ENCODE measurements at regions not wholly inside any gene's neighbourhood (a gene's known extent, or its start where the extent isn't known, plus 50 kb on each side); places are given as distances from the start of the nearest gene placed in this dataset.

DNA sequence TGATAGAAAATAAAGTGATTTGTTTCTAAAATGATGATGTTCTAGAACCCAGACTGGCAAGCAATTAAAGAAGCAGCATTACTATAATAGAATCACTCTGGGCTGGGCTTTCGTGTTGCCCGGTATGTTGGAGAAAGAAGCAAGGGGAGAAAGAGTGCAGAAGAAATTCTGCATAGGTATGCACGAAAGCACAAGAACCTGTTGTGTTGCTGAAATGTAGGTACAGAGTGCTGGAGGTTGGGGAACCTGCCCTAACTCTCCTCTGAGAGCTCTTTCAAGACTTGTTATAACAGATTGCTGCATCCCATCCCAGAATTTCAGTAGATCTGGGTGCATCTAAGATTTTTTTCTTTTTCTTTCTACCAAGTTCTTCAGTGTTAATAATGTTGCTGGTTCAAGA is 95.7 kb upstream of the DACH1 start:
- intact Hi-C loops (cut with micrococcal nuclease; ENCODE audit: unreplicated experiment) = no loop called here
- H3K4me1 ChIP-seq = no peaks in the 10 kb centered on the region
- no TSS peak for BruUV-seq (replicated peaks)
- H3K4me1 Mint-ChIP-seq (ENCODE audit: low read depth, unreplicated experiment) = no peaks in the 10 kb centered on the region
- no peaks in the 10 kb centered on the region for H3K9me3 ChIP-seq
- no peak for TF ChIP-seq CTCF (IDR thresholded peaks at IDR 0.05; ENCODE audit: insufficient read depth in 1 of 2, low read depth in 1 of 2, low read length in 1 of 2, severe bottlenecking in 1 of 2, unreplicated experiment in 1 of 2)
- H3K4me3 Mint-ChIP-seq (ENCODE audit: unreplicated experiment) = no peak overlapping the region
- POLR2A ChIA-PET = no interaction called here
- no peak overlapping the region for H3K27ac Mint-ChIP-seq (ENCODE audit: unreplicated experiment)
- no peaks in the 10 kb centered on the region for H3K36me3 ChIP-seq (ENCODE audit: control insufficient read depth, insufficient read depth, low read length)
- CTCF ChIA-PET = no interaction called here
- H3K4me3 ChIP-seq (ENCODE audit: low read depth, low read length) = no peak overlapping the region
- no peaks in the 10 kb centered on the region for H3K27me3 ChIP-seq (replicated peaks; ENCODE audit: control insufficient read depth, insufficient read depth, low read length)
- H3K27me3 Mint-ChIP-seq (ENCODE audit: insufficient read depth, unreplicated experiment) = peaks cover 4% of the 10 kb centered on the region
- H3K9me3 Mint-ChIP-seq (ENCODE audit: unreplicated experiment) = no peaks in the 10 kb centered on the region
- no peaks in the 10 kb centered on the region for H3K36me3 Mint-ChIP-seq (ENCODE audit: insufficient read depth, unreplicated experiment)
- DNase-seq = no peak

DNA sequence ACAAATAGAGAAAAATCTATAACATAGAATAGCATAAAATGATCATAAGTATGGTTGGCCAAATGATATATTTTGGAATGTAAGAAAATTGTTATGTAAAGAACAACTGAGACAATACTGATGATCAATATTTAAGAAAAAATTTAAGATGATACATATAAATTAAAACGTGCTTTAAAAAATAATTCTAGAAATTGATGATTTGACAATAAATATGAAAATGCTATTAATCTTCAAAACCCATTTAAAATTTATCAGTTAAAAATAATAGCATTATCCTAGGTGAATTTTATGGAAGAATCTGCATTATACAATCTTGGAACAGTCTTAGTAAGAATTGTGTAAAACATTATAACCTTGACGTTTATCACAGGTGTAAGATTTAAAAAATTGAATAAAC is 95.1 kb upstream of the DACH1 start:
- Histone ChIP-seq H3K4me3 (ENCODE audit: low read depth, low read length) (no peak overlapping the region), H3K4me1 (no peaks in the 10 kb centered on the region), H3K27me3 (replicated peaks; ENCODE audit: control insufficient read depth, insufficient read depth, low read length) (no peaks in the 10 kb centered on the region), H3K36me3 (ENCODE audit: control insufficient read depth, insufficient read depth, low read length) (no peaks in the 10 kb centered on the region), H3K9me3 (no peaks in the 10 kb centered on the region)
- BruUV-seq (replicated peaks) = no TSS peak
- Mint-ChIP-seq H3K27ac (ENCODE audit: unreplicated experiment) (no peak overlapping the region), H3K36me3 (ENCODE audit: insufficient read depth, unreplicated experiment) (no peaks in the 10 kb centered on the region), H3K4me1 (ENCODE audit: low read depth, unreplicated experiment) (no peaks in the 10 kb centered on the region), H3K9me3 (ENCODE audit: unreplicated experiment) (no peaks in the 10 kb centered on the region), H3K4me3 (ENCODE audit: unreplicated experiment) (no peak overlapping the region), H3K27me3 (ENCODE audit: insufficient read depth, unreplicated experiment) (peaks cover 4% of the 10 kb centered on the region)
- POLR2A ChIA-PET = no interaction called here
- intact Hi-C loops (cut with micrococcal nuclease; ENCODE audit: unreplicated experiment) = no loop called here
- no peak for TF ChIP-seq CTCF (IDR thresholded peaks at IDR 0.05; ENCODE audit: insufficient read depth in 1 of 2, low read depth in 1 of 2, low read length in 1 of 2, severe bottlenecking in 1 of 2, unreplicated experiment in 1 of 2)
- DNase-seq = no peak
- CTCF ChIA-PET = no interaction called here

- CTCF ChIA-PET = no interaction called here
- BruUV-seq (replicated peaks) = no TSS peak
- no peak overlapping the region for H3K4me3 ChIP-seq (ENCODE audit: low read depth, low read length)
- no peaks in the 10 kb centered on the region for H3K4me1 Mint-ChIP-seq (ENCODE audit: low read depth, unreplicated experiment)
- no peaks in the 10 kb centered on the region for H3K27me3 ChIP-seq (replicated peaks; ENCODE audit: control insufficient read depth, insufficient read depth, low read length)
- H3K9me3 Mint-ChIP-seq (ENCODE audit: unreplicated experiment) = no peaks in the 10 kb centered on the region
- TF ChIP-seq CTCF (IDR thresholded peaks at IDR 0.05; ENCODE audit: insufficient read depth in 1 of 2, low read depth in 1 of 2, low read length in 1 of 2, severe bottlenecking in 1 of 2, unreplicated experiment in 1 of 2) = no peak
- H3K27me3 Mint-ChIP-seq (ENCODE audit: insufficient read depth, unreplicated experiment) = peaks cover 3% of the 10 kb centered on the region
- no peaks in the 10 kb centered on the region for H3K9me3 ChIP-seq
- DNase-seq = no peak
- POLR2A ChIA-PET = no interaction called here
- no peaks in the 10 kb centered on the region for H3K36me3 Mint-ChIP-seq (ENCODE audit: insufficient read depth, unreplicated experiment)
- H3K27ac Mint-ChIP-seq (ENCODE audit: unreplicated experiment) = no peak overlapping the region
- H3K36me3 ChIP-seq (ENCODE audit: control insufficient read depth, insufficient read depth, low read length) = no peaks in the 10 kb centered on the region
- H3K4me1 ChIP-seq = no peaks in the 10 kb centered on the region
- intact Hi-C loops (cut with micrococcal nuclease; ENCODE audit: unreplicated experiment) = no loop called here
- no peak overlapping the region for H3K4me3 Mint-ChIP-seq (ENCODE audit: unreplicated experiment)
Observed at GRCh38 chr13:71949441-71949840, 82.4 kb upstream of the DACH1 start.
